Activated CD4-positive, alpha-beta T cell treated with anti-CD3 and anti-CD28 coated beads for 1 hour (primary cell): ENCODE measurements at regions not wholly inside any gene's neighbourhood (a gene's known extent, or its start where the extent isn't known, plus 50 kb on each side); places are given as distances from the start of the nearest gene placed in this dataset.
"Not testable (repeated sequence)": the region's sequence is repeated elsewhere in the genome, so short reads cannot be mapped to it uniquely, and the experiment has no call there.

Source experiments
- DNase-seq: peaks from one replicate; pipeline ENCODE4 v3.0.0-alpha.2; 2020

DNA sequence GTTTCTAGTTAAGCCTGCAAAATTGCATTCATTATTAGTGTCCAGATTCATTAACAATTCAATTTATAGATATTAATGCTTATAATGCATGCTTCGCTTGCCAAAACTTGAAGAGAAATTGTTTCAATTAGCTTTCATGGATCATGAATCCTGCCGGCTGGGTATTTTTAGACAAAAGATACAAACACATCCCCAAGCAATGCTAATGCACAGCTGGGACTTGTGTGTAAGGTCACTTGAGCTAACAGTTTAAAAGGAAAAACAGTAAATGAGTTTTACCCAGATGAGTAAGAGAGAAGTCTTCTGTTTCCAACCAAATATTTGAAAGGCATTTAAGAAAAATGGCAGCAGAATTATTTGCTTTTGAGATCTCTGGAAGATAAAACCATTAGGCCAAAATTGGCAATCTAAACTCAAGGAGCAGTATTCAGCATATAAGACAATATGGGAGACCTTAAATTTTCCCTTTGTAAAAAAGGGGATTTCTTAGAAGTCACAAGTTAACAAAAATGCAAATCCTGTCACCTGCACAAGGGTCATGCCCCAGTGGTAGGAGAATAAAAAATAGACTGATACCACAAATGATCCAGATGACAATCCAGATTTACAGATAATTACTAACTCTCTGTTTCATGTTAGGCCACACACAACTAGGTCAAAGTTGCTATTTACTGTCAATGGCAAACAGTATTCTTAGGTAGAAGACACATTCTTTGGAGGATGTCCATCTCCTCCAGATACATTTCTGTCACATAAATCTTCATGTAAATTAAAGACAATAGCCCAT, 418.4 kb upstream of the PMFBP1 start:
- no peak for DNase-seq

- DNase-seq = no peak
Observed at GRCh38 chr16:72588551-72588950, 416.6 kb upstream of the PMFBP1 start.

- not testable (repeated sequence) for DNase-seq
Observed at GRCh38 chr16:72578061-72578460, 406.1 kb upstream of the PMFBP1 start.

- no peak for DNase-seq
Observed at GRCh38 chr16:72576189-72576588, 404.2 kb upstream of the PMFBP1 start.

- no peak for DNase-seq
Observed at GRCh38 chr16:72569677-72570076, 397.7 kb upstream of the PMFBP1 start.

DNA sequence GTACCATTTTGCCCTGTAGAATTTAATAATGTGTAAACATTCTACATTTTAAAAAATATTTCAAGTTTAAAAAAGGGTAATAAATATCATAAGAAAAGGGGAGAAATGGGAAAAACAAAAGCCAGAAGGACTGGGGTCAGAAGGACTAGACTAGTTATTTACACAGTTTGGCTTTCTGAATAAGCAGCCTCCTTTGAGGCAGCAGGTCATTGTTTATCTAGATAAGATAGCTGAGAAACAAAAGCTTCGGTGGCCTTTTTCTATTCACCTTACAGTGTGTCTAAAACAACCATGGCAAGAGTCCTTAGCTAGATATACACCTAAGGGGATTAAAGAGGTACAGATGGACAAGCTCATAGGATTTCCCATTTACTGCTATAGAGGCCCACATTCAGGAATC, 396.5 kb upstream of the PMFBP1 start:
- DNase-seq = no peak

GRCh38 chr16:72566174-72566573, 394.2 kb upstream of the PMFBP1 start:
- DNase-seq = no peak

GRCh38 chr16:72565106-72565505, 393.2 kb upstream of the PMFBP1 start:
- DNase-seq = no peak

GRCh38 chr16:72560617-72561016, 388.7 kb upstream of the PMFBP1 start:
- no peak for DNase-seq

DNA sequence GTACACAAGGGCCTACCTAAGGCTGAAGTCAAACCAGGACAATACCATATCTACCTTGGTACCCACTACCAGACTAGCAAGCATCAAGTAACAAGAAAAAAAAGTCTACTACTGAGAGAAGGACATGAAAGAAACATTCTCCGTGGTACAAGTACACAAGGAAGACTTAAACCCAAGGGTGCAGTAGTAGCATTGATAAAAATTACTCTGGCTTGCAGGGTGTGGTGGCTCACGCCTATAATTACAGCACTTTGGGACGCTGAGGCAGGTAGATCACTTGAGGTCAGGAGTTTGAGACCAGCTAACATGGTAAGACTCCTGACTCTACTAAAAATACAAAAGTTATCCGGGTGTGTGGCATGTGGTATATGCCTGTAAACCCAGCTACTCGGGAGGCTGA, 386.5 kb upstream of the PMFBP1 start:
- no peak for DNase-seq

- DNase-seq = no peak
Observed at GRCh38 chr16:72554935-72555334, 383.0 kb upstream of the PMFBP1 start.

- no peak for DNase-seq
Observed at GRCh38 chr16:72552654-72553053, 380.7 kb upstream of the PMFBP1 start.

- DNase-seq = no peak
Observed at GRCh38 chr16:72551649-72552048, 379.7 kb upstream of the PMFBP1 start.

DNA sequence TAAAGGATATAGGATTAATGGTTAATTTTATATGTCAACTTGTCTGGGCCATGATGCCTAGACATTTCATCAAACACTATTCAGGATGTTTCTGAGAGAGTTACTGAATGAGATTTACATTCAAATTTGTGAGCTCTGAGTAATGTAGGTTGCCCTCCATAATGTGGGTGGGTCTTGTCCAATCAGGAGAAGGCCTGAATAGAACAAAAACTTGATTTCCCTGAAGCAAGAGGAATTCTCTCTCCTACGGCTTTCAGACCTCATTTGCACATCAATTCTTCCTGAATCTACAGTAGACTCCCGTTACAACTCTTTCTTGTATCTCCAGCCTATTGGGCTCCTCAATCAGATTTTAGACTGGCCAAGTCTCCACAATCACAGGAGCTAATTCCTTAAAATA, 377.9 kb upstream of the PMFBP1 start:
- no peak for DNase-seq

GRCh38 chr16:72542102-72542501, 370.1 kb upstream of the PMFBP1 start:
- DNase-seq = no peak

DNA sequence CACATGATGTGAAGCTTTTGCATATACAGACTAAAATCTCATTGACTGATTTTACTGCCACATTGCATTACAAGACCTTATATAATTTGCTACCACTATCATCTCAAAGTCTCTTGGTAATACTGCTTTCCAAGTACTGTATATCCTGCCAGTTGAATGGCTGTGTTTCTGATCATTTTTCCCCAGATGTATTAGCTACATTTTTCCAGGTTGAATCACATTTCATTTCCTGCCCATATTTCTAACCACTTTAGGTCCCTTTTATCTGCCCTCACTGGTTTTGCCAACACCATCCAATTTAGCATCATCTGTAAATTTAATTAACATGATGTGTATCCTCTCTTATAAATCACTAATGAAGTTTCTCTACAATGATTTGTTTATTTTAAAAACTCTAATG, 365.7 kb upstream of the PMFBP1 start:
- no peak for DNase-seq

DNA sequence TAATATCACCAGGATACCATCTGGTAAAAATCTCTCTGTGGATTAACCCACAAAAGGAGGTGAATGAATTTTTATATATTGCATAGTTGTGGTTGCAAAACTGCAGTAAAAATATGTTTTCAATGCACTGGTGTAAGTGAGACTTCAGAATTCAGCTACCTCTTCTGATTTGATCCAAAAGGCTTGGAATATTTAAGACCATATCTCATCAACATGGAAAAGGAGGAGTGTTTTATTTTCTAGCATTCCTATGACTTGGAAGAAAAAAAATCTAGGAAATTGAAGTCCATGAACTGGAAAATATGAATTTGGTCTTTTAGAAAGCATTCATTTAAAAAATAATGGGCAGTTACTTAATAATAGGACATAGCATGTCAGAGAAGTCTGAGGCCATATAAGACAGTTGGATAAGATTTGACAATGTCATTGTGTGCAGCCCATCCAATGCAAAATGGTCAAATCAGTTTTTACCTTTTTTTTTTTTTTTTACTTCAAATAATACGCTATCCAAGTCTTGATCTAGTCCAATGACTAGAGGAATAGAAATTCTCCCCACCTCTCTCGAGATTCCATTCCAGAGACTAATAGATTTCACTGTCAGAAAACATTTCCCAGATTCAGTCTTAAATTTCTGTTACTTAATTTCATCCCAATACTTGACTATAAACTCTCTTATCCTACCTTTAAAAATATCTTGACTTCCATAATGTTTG, 364.9 kb upstream of the PMFBP1 start:
- DNase-seq = no peak

GRCh38 chr16:72532906-72533410, 361.0 kb upstream of the PMFBP1 start:
- DNase-seq = no peak

- DNase-seq = no peak
Observed at GRCh38 chr16:72530434-72530833, 358.5 kb upstream of the PMFBP1 start.

- DNase-seq = no peak
Observed at GRCh38 chr16:72523087-72523486, 351.1 kb upstream of the PMFBP1 start.

DNA sequence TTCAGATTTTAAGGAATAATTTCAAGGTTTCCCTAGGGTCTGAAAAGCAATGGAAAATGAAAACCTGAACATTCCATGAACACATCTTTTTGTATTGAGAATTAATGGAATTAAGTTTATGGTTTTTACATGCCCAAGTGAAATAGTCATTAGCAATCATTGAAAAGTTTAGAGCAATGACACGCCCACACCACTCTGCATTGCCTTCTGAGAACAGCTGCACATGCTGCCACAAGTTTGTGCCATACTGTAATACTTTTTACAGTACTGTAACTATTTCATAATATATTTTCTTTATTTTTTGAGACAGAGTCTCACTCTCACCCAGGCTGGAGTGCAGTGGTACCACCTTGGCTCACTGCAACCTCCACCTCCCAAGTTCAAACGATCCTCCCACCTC, 345.2 kb upstream of the PMFBP1 start:
- DNase-seq = no peak

DNA sequence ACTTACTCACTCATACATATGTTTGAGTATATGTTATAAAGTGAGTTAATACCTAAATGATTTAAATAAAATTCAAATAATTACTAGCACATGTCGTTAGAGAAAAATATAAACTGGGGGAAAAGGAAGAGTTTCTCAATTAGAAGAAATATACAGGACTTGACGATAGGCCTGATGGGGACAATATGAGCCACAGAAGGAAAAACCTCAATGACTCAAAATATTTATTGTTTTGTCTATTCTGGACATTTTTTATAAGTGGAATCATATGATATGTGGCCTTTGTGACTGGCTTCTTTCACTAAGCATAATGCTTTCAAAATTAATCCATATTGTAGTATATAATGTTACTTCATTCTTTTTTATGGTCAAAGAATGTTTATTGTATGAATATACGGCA, 339.2 kb upstream of the PMFBP1 start:
- DNase-seq = no peak

DNA sequence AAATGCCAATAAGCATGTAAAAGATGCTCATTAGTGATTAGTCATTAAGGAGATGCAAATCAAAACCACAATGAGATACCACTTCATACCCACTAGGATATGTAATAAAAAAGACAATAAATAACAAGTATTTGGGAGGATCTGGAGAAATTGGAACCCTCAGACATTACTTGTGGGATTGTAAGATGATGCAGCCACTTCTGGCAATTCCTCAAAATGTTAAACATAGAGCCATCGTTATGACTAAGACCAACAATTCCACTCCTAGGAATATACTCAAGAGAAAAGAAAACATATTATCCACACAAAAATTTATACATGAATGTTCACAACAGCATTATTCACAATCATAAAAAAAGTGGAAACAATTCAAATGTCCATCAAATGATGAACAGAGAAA, 336.2 kb upstream of the PMFBP1 start:
- DNase-seq = no peak

DNA sequence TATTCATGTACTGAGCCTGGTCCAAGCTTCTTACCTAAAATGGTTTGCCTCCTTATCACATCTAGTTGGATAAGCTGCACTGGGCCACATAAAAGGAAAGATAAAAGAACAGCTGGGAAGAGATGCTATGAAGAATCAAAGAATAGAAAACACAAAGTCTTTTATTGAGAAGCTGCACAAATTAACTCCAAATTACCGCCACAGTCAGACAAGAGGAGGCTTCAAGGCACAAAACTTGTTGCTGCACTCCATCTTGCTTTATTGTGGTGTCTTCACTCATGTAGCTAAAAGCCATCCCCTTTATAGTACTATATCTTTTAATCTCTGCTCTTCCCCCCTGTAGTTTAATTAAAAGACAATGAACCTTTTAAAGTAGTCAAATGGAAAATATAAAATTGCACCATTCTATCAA, 330.6 kb upstream of the PMFBP1 start:
- no peak for DNase-seq
